Stimulated activated naive B cell treated with anti-CD40 and anti-IgM and Interleukin-4, amounts not matched to agents 10 μg/mL and 1 μg/mL and 100 μg/mL, for 72 hours (primary cell): ENCODE measurements at regions not wholly inside any gene's neighbourhood (a gene's known extent, or its start where the extent isn't known, plus 50 kb on each side); places are given as distances from the start of the nearest gene placed in this dataset.
"Not testable (repeated sequence)": the region's sequence is repeated elsewhere in the genome, so short reads cannot be mapped to it uniquely, and the experiment has no call there.

Experiments used
- ATAC-seq, 2 donors: fragments of 150-1000 bp; cut with Tn5 transposase; replicated peaks; 2 replicates each; pipeline ENCODE4 v1.10.0; 2021; ENCODE audit warnings: moderate library complexity in 1 of 2
- DNase-seq: peaks from one replicate; pipeline ENCODE4 v3.0.0; 2021
- H3K27ac Mint-ChIP-seq: one replicate; pipeline ENCODE4 v1.8.0; 2022; ENCODE audit warnings: mild to moderate bottlenecking, mixed read lengths
- H3K27me3 Mint-ChIP-seq, 2 donors: one replicate each; pipeline ENCODE4 v1.8.0; 2022; ENCODE audit warnings: mixed read lengths in 2 of 2
- H3K36me3 Mint-ChIP-seq, 2 donors: one replicate each; pipeline ENCODE4 v1.8.0; 2022; ENCODE audit warnings: mixed read lengths in 2 of 2, mild to moderate bottlenecking in 1 of 2
- H3K4me1 Mint-ChIP-seq, 2 donors: one replicate each; pipeline ENCODE4 v1.8.0; 2022; ENCODE audit warnings: mixed read lengths in 2 of 2, mild to moderate bottlenecking in 1 of 2
- H3K4me3 Mint-ChIP-seq, 2 donors: one replicate each; pipeline ENCODE4 v1.8.0; 2022; ENCODE audit warnings: mild to moderate bottlenecking in 2 of 2, mixed read lengths in 2 of 2, moderate library complexity in 1 of 2
- H3K9me3 Mint-ChIP-seq, 2 donors: one replicate each; pipeline ENCODE4 v1.8.0; 2022; ENCODE audit warnings: mixed read lengths in 2 of 2, mild to moderate bottlenecking in 1 of 2

GRCh38 chr3:71962561-71963240, 177.8 kb upstream of the PROK2 start:
- no peaks in the 10 kb centered on the region for H3K36me3 Mint-ChIP-seq
- no peaks in the 10 kb centered on the region for H3K9me3 Mint-ChIP-seq
- peaks cover 32 to 54% of the 10 kb centered on the region in 2 donors for H3K27me3 Mint-ChIP-seq
- H3K27ac Mint-ChIP-seq = no peak overlapping the region
- DNase-seq (no peak), ATAC-seq (no peak)
- H3K4me1 Mint-ChIP-seq = peaks cover 0 to 2% of the 10 kb centered on the region in 2 donors
- no peak overlapping the region for H3K4me3 Mint-ChIP-seq

GRCh38 chr3:71961891-71962290, 176.9 kb upstream of the PROK2 start:
- no peaks in the 10 kb centered on the region for H3K36me3 Mint-ChIP-seq
- no peak for DNase-seq
- no peak overlapping the region for H3K4me3 Mint-ChIP-seq
- H3K27ac Mint-ChIP-seq = no peak overlapping the region
- H3K4me1 Mint-ChIP-seq = peaks cover 0 to 2% of the 10 kb centered on the region in 2 donors
- no peak for ATAC-seq
- H3K27me3 Mint-ChIP-seq = peaks cover 33 to 57% of the 10 kb centered on the region in 2 donors
- no peaks in the 10 kb centered on the region for H3K9me3 Mint-ChIP-seq

- no peak for ATAC-seq
- H3K4me1 Mint-ChIP-seq = peaks cover 0 to 1% of the 10 kb centered on the region in 2 donors
- no peaks in the 10 kb centered on the region for H3K9me3 Mint-ChIP-seq
- peaks cover 28 to 51% of the 10 kb centered on the region in 2 donors for H3K27me3 Mint-ChIP-seq
- no peak for DNase-seq
- no peak overlapping the region for H3K4me3 Mint-ChIP-seq
- no peaks in the 10 kb centered on the region for H3K36me3 Mint-ChIP-seq
- no peak overlapping the region for H3K27ac Mint-ChIP-seq
These were observed 176.4 kb upstream of the PROK2 start for GRCh38 chr3:71961378-71961777.

- Mint-ChIP-seq H3K4me1 (peaks cover 10 to 11% of the 10 kb centered on the region in 2 donors), H3K9me3 (no peaks in the 10 kb centered on the region), H3K27me3 (peaks cover 23 to 45% of the 10 kb centered on the region in 2 donors), H3K27ac (no peak overlapping the region), H3K36me3 (no peaks in the 10 kb centered on the region), H3K4me3 (no peak overlapping the region)
- DNase-seq (no peak), ATAC-seq (no peak)
These were observed 173.6 kb upstream of the PROK2 start for GRCh38 chr3:71958533-71958932.

GRCh38 chr3:71956716-71957115, 171.8 kb upstream of the PROK2 start:
- H3K27me3 Mint-ChIP-seq = peaks cover 23 to 47% of the 10 kb centered on the region in 2 donors
- no peaks in the 10 kb centered on the region for H3K9me3 Mint-ChIP-seq
- no peak for ATAC-seq
- no peaks in the 10 kb centered on the region for H3K36me3 Mint-ChIP-seq
- no peak overlapping the region for H3K27ac Mint-ChIP-seq
- H3K4me3 Mint-ChIP-seq = no peak overlapping the region
- peaks cover 10 to 11% of the 10 kb centered on the region in 2 donors for H3K4me1 Mint-ChIP-seq
- no peak for DNase-seq

GRCh38 chr3:71956069-71956340, 171.1 kb upstream of the PROK2 start:
- Mint-ChIP-seq H3K27me3 (peaks cover 29 to 54% of the 10 kb centered on the region in 2 donors), H3K36me3 (no peaks in the 10 kb centered on the region), H3K9me3 (no peaks in the 10 kb centered on the region), H3K4me1 (peaks cover 10 to 11% of the 10 kb centered on the region in 2 donors), H3K4me3 (no peak overlapping the region), H3K27ac (no peak overlapping the region)
- DNase-seq = no peak
- ATAC-seq = peak; percentile 7 to 29

- Mint-ChIP-seq H3K36me3 (no peaks in the 10 kb centered on the region), H3K27me3 (peaks cover 29 to 52% of the 10 kb centered on the region in 2 donors), H3K4me1 (peaks cover 10 to 11% of the 10 kb centered on the region in 2 donors), H3K4me3 (no peak overlapping the region), H3K9me3 (no peaks in the 10 kb centered on the region), H3K27ac (no peak overlapping the region)
- DNase-seq (peak; percentile 20), ATAC-seq (peak; percentile 65 to 79)
These were observed 170.5 kb upstream of the PROK2 start for GRCh38 chr3:71955240-71956068.

- Mint-ChIP-seq H3K4me3 (no peak overlapping the region), H3K4me1 (peaks cover 10 to 11% of the 10 kb centered on the region in 2 donors), H3K27ac (no peak overlapping the region), H3K36me3 (no peaks in the 10 kb centered on the region), H3K27me3 (peaks cover 47 to 64% of the 10 kb centered on the region in 2 donors), H3K9me3 (no peaks in the 10 kb centered on the region)
- ATAC-seq (no peak), DNase-seq (no peak)
These were observed 166.9 kb upstream of the PROK2 start for GRCh38 chr3:71951842-71952241.

- H3K36me3 Mint-ChIP-seq = no peaks in the 10 kb centered on the region
- peaks cover 8 to 11% of the 10 kb centered on the region in 2 donors for H3K4me1 Mint-ChIP-seq
- H3K4me3 Mint-ChIP-seq = no peak overlapping the region
- no peak overlapping the region for H3K27ac Mint-ChIP-seq
- DNase-seq = no peak
- no peaks in the 10 kb centered on the region for H3K9me3 Mint-ChIP-seq
- H3K27me3 Mint-ChIP-seq = peaks cover 50 to 69% of the 10 kb centered on the region in 2 donors
- no peak for ATAC-seq
These were observed 166.4 kb upstream of the PROK2 start for GRCh38 chr3:71951361-71951760.

- Mint-ChIP-seq H3K4me3 (no peak overlapping the region), H3K36me3 (no peaks in the 10 kb centered on the region), H3K27ac (no peak overlapping the region), H3K9me3 (no peaks in the 10 kb centered on the region), H3K27me3 (peaks cover 56 to 74% of the 10 kb centered on the region in 2 donors), H3K4me1 (no peaks in the 10 kb centered on the region)
- no peak for DNase-seq
- no peak for ATAC-seq
These were observed 164.5 kb upstream of the PROK2 start for GRCh38 chr3:71949442-71949841.

- H3K27ac Mint-ChIP-seq = no peak overlapping the region
- H3K4me1 Mint-ChIP-seq = peaks cover 0 to 4% of the 10 kb centered on the region in 2 donors
- no peaks in the 10 kb centered on the region for H3K36me3 Mint-ChIP-seq
- H3K4me3 Mint-ChIP-seq = no peak overlapping the region
- H3K27me3 Mint-ChIP-seq = peaks cover 54 to 85% of the 10 kb centered on the region in 2 donors
- DNase-seq (no peak), ATAC-seq (no peak)
- peaks cover 0 to 3% of the 10 kb centered on the region in 2 donors for H3K9me3 Mint-ChIP-seq
These were observed 159.6 kb upstream of the PROK2 start for GRCh38 chr3:71944482-71945065.

GRCh38 chr3:71942432-71943187, 157.7 kb upstream of the PROK2 start:
- Mint-ChIP-seq H3K36me3 (no peaks in the 10 kb centered on the region), H3K27me3 (peaks cover 39 to 74% of the 10 kb centered on the region in 2 donors), H3K27ac (no peak overlapping the region), H3K4me3 (no peak overlapping the region), H3K9me3 (peaks cover 3 to 6% of the 10 kb centered on the region in 2 donors), H3K4me1 (peaks cover 0 to 4% of the 10 kb centered on the region in 2 donors)
- no peak for ATAC-seq
- DNase-seq = no peak

GRCh38 chr3:71940486-71940885, 155.5 kb upstream of the PROK2 start:
- H3K9me3 Mint-ChIP-seq = peaks cover 9 to 10% of the 10 kb centered on the region in 2 donors
- no peak for DNase-seq
- no peaks in the 10 kb centered on the region for H3K36me3 Mint-ChIP-seq
- no peak overlapping the region for H3K4me3 Mint-ChIP-seq
- no peak overlapping the region for H3K27ac Mint-ChIP-seq
- peaks cover 0 to 4% of the 10 kb centered on the region in 2 donors for H3K4me1 Mint-ChIP-seq
- no peak for ATAC-seq
- H3K27me3 Mint-ChIP-seq = peaks cover 23 to 56% of the 10 kb centered on the region in 2 donors

GRCh38 chr3:71938081-71938480, 153.1 kb upstream of the PROK2 start:
- not testable (repeated sequence) for H3K36me3 Mint-ChIP-seq, H3K27ac Mint-ChIP-seq, H3K4me3 Mint-ChIP-seq, H3K9me3 Mint-ChIP-seq, H3K4me1 Mint-ChIP-seq
- peaks cover 37 to 63% of the 10 kb centered on the region in 2 donors for H3K27me3 Mint-ChIP-seq
- peak; percentile 32 for DNase-seq
- ATAC-seq = peak; percentile 72 to 78
